ENCODE measurements at regions not wholly inside any gene's neighbourhood (a gene's known extent, or its start where the extent isn't known, plus 50 kb on each side); places are given as distances from the start of the nearest gene placed in this dataset.

GRCh38 chr7:41592236-41592635 is 110.7 kb downstream of the INHBA start:
- Histone ChIP-seq H3K27me3 (no peaks in the 10 kb centered on the region), H3K4me3 (no peak overlapping the region), H3K9me3 (peaks cover 0 to 11% (median 3%) of the 10 kb centered on the region in 4 donors), H3K36me3 (no peaks in the 10 kb centered on the region), H3K27ac (replicated peaks in 1 of 4) (no peak overlapping the region), H3K4me1 (no peaks in the 10 kb centered on the region)
- 73% methylated on average over 1 of the region's 1 CpG for WGBS
- no peak for TF ChIP-seq POLR2A (IDR thresholded peaks at IDR 0.05; ENCODE audit: low read depth)
- TF ChIP-seq POLR2AphosphoS5 (IDR thresholded peaks at IDR 0.05) = no peak
- no peak for TF ChIP-seq EP300 (IDR thresholded peaks at IDR 0.05)
- no peak for TF ChIP-seq CTCF (IDR thresholded peaks at IDR 0.05)
- DNase-seq (ENCODE audit: extremely low spot score) = no peak
- intact Hi-C loops (cut with DNase I) = no loop called here

GRCh38 chr7:41590986-41591385 is 111.9 kb downstream of the INHBA start:
- peaks cover 0 to 4% (median 0%) of the 10 kb centered on the region in 4 donors for H3K9me3 ChIP-seq
- no peaks in the 10 kb centered on the region for H3K27me3 ChIP-seq
- no peak for TF ChIP-seq POLR2A (IDR thresholded peaks at IDR 0.05; ENCODE audit: low read depth)
- TF ChIP-seq POLR2AphosphoS5 (IDR thresholded peaks at IDR 0.05) = no peak
- no peak overlapping the region for H3K4me3 ChIP-seq
- H3K27ac ChIP-seq (replicated peaks in 1 of 4) = no peak overlapping the region
- DNase-seq (ENCODE audit: extremely low spot score) = no peak
- intact Hi-C loops (cut with DNase I) = no loop called here
- 100% methylated on average over 1 of the region's 1 CpG for WGBS
- H3K4me1 ChIP-seq = no peaks in the 10 kb centered on the region
- H3K36me3 ChIP-seq = no peaks in the 10 kb centered on the region

GRCh38 chr7:41588341-41588740 is 114.5 kb downstream of the INHBA start:
- Histone ChIP-seq H3K27ac (replicated peaks in 1 of 4) (no peak overlapping the region), H3K4me1 (no peaks in the 10 kb centered on the region), H3K27me3 (no peaks in the 10 kb centered on the region), H3K9me3 (no peaks in the 10 kb centered on the region), H3K36me3 (no peaks in the 10 kb centered on the region), H3K4me3 (no peak overlapping the region)
- TF ChIP-seq POLR2AphosphoS5 (IDR thresholded peaks at IDR 0.05) = no peak
- no peak for TF ChIP-seq POLR2A (IDR thresholded peaks at IDR 0.05; ENCODE audit: low read depth)
- no peak for TF ChIP-seq CTCF (IDR thresholded peaks at IDR 0.05)
- TF ChIP-seq EP300 (IDR thresholded peaks at IDR 0.05) = no peak
- 83% methylated on average over 5 of the region's 5 CpGs for WGBS
- DNase-seq (ENCODE audit: extremely low spot score) = no peak
- intact Hi-C loops (cut with DNase I) = no loop called here

GRCh38 chr7:41586931-41587640 is 115.8 kb downstream of the INHBA start:
- Histone ChIP-seq H3K27me3 (no peaks in the 10 kb centered on the region), H3K9me3 (no peaks in the 10 kb centered on the region), H3K27ac (replicated peaks in 1 of 4) (no peak overlapping the region), H3K4me3 (no peak overlapping the region), H3K4me1 (no peaks in the 10 kb centered on the region), H3K36me3 (no peaks in the 10 kb centered on the region)
- TF ChIP-seq POLR2A (IDR thresholded peaks at IDR 0.05; ENCODE audit: low read depth) = no peak
- TF ChIP-seq POLR2AphosphoS5 (IDR thresholded peaks at IDR 0.05) = no peak
- TF ChIP-seq EP300 (IDR thresholded peaks at IDR 0.05) = no peak
- TF ChIP-seq CTCF (IDR thresholded peaks at IDR 0.05) = no peak
- DNase-seq (ENCODE audit: extremely low spot score) = no peak
- 70% methylated on average over 3 of the region's 3 CpGs for WGBS
- intact Hi-C loops (cut with DNase I) = no loop called here

GRCh38 chr7:41584746-41585145 is 118.1 kb downstream of the INHBA start:
- intact Hi-C loops (cut with DNase I) = no loop called here
- Histone ChIP-seq H3K4me3 (no peak overlapping the region), H3K36me3 (no peaks in the 10 kb centered on the region), H3K4me1 (no peaks in the 10 kb centered on the region), H3K27ac (replicated peaks in 1 of 4) (no peak overlapping the region), H3K9me3 (no peaks in the 10 kb centered on the region), H3K27me3 (no peaks in the 10 kb centered on the region)
- 82% methylated on average over 5 of the region's 5 CpGs for WGBS
- TF ChIP-seq POLR2A (IDR thresholded peaks at IDR 0.05; ENCODE audit: low read depth) (no peak), POLR2AphosphoS5 (IDR thresholded peaks at IDR 0.05) (no peak), CTCF (IDR thresholded peaks at IDR 0.05) (no peak), EP300 (IDR thresholded peaks at IDR 0.05) (no peak)
- DNase-seq (ENCODE audit: extremely low spot score) = no peak
